GM19463 (cell line): ENCODE measurements at regions not wholly inside any gene's neighbourhood (a gene's known extent, or its start where the extent isn't known, plus 50 kb on each side); places are given as distances from the start of the nearest gene placed in this dataset.

ENCODE experiments used
- ATAC-seq: cut with Tn5 transposase; IDR thresholded peaks from one replicate; pipeline ENCODE4 v1.9.1; 2021; ENCODE audit warnings: mild to moderate bottlenecking, moderate library complexity; ENCODE audit not compliant: unreplicated experiment

DNA sequence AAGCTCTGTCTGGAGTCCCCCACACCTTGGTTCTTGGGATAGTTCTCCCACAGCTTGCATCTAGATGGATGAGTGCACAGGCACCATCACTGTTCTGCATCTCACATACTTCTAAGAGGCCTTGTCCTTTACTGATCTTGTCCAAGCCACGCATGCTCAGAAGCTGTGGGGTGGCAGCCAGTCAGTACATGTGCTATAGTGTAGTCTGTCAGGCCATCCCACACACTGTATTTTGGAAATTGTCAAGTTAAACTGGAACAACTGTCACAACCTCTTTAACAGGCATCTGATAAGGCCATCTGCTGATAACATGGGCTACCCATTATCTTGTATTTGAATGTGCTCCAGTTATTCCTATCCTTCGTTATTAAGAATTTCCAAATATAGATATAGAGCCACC, 296.5 kb upstream of the AZI2 start:
- ATAC-seq, result no peak

DNA sequence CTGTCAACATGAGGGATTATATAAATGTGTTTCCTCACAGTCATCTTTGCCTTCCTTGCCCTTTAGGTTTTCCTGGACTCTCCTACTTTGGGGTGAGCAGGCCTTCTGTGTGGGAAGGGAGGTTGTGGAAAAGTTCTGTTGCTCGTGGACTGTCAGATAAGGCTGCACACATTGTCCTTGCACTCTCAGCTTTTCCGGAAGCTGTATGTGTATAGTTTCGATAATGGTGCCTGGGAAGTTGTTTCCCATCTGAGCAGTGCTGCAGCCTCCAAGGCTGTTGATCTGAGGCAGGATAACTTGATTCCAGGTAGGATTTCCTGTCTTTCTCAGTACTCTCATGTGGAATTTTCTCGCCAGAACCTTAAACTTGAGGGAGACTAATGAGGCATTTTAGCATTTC, 297.8 kb upstream of the AZI2 start:
- no peak for ATAC-seq

DNA sequence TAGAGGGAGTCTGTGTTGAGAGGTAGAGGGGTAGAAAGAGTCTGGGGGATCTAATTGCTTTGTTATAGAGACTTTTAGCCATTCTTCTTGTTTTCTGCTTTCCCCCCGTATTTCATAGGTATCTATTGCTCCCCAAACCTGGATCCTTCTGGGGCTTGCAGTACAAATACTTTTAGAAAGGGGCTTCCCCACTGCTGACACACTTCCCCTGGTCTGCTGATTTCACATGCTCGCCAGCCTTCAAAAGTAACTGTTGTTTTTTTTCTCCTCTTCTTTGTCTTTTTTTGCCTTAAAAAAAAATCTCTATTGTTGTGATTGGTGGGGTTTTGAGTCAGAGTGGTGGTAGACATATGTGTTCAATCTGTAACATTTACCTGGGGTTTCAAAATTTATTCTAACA, 300.6 kb upstream of the AZI2 start:
- ATAC-seq, result no peak

DNA sequence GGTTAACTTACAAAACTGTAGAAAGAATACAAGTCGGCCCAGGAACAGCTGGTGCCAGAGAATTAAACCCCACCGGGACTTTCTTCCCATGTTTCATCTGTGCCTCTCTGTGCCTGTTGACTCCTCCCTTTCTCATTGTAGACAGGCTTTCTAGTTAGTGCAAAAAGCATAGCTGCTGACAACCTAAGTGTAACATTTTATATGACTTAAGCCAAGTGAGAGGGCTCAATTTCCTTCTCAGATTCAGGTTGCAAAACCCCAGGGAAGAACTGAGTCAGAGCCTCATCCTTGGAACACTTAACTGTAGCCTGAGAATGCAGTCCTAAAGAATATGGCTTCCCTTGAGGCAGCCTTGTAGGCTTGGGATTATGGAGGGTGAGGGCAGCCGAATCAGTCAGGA, 302.5 kb upstream of the AZI2 start:
- no peak for ATAC-seq

DNA sequence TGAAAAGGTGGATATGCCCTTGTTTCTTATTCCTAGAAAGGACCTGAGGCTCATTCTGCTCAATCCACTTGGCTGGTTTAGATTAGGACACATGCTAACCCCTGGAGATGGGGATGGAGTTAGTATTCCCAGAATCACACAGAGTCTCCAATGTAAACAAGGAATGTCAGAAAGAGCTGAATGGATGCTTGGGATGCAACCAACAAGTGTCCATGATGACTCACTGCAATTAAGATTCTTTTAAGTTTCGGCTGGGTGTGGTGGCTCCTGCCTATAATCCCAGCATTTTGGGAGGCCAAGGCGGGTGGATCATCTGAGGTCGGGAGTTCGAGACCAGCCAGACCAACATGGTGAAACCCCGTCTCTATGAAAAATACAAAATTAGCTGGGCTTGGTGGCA, 315.5 kb upstream of the AZI2 start:
- no peak for ATAC-seq

DNA sequence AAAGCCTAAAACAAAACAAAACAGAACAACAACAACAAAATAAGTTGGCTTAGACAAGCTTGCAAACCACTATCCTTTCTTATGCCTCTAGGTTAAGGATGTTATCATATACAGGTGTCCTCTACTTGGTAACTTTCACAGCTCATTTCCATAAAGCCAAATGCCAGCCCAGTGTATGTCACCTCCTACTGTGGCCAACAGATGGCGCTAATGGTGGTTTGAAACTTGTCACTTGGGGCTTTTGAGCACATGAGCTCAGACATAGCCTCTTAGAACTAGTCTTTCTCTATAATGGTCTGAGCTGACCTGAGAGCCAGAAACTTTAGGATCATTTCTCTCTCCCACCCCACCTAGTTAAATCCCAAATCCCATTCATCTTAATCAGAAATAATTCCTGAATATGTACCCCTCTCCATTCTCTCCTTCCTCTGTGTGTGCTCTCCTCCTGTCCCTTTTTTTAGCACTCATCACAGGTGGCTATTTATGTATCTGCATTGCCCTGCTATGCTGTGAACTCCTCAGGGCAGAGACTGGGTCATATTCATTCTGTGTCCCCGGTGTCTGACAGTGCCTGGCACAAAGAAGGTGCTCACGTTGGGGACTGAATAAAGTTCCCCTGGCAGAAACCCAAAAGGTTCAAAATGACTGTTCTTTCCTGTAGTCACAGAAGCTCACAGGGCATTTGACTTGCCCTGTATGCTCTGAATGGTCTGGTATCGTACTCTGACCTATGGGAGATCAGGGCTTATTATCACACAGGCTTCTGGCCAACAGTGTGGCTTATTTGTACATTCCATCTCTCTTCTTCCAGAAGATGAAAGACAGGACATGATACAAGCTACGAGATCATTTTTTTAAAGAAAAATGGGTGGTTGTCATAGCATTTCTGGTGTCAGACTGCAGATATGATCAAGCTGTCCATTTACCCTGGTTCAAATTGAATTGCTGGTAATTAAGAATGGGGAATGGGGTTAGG, 319.3 kb upstream of the AZI2 start:
- peak; percentile 87 for ATAC-seq

DNA sequence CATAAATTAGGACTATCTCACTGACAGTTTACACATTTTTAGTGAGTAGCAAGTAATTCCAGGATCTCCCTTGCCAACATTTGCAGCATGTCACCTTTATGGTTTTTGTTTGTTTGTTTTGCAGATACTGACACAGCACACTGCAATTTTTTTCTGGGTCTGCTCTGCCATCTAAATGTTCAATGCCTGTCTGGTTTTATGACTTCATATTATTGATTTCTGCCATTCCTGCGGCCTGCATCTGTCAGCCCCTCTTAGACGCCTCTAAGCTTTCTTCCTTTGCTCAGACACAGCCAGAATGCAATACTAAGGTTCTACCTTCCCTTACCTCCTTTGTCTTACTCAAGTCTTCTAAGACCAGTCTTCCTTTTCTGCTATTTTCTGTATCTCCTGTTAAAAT, 321.2 kb upstream of the AZI2 start:
- ATAC-seq, result no peak

DNA sequence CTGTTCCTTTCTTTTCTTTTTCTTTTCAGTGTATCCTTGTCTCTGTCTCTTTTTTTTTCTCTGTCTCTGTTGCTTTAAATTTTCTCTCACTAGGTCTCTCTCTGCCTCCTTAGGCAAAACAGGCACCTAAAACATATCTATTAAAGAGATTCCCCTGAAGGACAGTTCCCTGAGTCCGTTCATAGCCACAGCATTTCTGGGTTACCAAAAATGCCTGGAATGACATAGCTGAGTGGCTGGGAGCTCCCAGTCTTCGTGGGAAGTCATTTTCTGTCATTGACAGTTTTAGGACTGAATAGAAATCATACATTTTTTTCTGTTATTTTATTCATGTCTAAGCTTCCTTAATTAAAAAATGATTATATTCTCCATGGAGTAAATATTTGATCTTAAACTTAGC, 323.8 kb upstream of the AZI2 start:
- ATAC-seq, result no peak

DNA sequence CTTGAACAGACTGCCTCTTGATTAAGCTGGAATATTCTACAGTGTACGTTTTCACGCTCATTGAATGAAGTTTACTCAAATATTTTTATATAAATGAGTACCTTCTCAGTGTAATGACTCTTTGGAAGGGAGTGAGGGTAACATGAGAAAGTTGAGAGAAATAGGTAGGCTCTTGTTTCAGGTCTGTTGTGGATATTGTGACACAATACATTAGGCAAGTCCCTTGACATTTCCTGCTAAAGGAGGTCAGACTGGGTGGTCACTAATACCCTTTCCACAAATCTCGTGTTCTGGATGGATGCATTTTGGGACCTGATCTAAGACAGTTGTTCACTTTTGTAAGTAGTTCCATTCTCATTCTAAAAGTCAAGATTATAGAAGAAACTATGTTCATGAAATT, 324.8 kb upstream of the AZI2 start:
- no peak for ATAC-seq

DNA sequence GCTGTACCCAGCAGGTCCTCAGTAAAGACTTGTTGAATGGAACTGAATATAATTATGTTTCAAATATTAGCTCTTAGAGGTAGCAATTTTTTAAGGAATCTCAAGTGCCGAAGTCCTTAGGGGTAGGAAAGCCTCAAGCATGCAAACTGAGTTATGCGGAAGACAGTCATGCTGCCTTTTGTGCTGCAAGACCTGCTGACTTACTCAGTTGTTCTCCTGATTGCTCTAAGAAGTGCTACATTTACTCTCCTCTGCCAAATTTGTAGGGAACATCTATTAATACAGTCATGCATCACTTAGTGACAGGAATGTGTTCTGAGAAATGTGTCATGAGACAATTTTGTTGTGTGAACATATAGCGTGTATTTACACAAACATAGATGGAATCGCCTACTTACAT, 325.6 kb upstream of the AZI2 start:
- no peak for ATAC-seq

DNA sequence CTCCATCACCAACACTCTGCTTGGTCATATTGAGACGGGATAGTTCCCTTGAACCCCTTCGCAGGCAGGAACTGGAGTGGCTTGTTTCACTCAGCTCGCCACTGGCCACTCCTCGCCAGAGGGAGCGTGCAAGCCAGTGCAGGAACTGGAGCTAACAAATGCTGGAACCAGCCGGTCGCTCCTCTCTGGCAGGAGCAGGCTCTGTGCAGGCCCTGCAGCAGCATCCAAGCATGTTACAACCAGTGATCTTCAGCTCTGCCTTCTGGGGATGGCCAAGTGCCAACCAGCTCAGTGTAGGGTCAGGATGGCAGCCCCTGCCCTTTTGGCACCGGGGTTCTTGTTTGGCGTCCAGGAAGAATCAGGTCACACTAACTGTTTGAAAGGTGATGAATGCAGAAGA, 329.0 kb upstream of the AZI2 start:
- ATAC-seq, result no peak

DNA sequence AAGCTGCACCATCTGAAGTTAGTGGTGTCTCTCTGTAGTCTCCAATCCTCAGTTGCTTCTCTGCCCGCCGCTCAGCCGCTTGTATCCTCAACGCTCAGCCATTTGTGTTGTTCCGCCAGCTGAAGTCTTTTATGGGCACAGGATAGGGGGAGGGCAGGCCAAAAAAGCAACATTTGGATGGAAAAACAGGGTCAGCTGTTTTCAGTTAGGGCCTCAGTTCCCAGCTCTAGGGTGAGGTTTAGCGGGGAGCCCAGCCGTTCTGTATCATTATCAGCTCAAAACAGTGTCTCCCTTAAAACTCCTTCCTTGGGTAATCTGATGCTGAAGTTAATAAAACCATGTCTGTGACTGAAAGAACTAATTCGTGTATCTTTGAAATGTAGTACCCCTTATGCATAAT, 329.5 kb upstream of the AZI2 start:
- ATAC-seq, result no peak

DNA sequence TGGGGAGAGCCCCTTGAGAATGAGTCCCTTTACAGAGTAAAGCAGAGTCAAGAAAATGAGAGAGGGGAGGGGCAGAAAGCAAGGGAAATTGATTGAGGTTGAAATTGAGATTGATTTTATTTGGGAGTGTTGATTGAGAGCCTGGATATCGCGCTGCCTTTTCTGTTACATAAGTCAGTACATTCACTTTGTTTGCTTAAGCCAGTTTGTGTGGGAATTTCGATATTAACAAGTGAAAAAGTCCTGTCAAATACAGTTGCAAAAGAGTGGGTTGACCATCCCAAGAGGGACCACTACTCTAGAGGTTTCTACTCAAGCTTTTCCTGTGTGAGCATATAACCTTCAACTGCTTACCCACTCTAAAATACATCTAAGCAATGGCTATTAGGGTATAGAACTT, 331.4 kb upstream of the AZI2 start:
- ATAC-seq, result no peak

DNA sequence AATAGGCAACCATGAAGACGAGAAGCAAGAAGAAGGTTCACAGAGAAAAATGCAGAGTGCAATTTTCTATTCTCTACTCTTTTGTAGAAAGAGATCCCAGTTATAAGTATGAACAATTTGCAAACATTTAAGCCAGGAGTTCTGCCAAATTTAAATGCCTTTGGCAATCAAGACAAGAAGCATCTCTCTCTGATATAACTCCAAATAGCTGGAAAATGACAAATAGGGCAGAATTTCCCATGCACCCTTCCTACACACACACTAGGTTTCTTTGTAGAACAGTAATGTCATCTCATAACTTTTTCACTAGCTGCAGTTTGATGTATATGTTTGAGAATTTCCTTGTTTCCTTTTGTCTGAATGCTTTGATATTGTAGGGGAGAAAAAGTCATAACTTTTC, 333.5 kb upstream of the AZI2 start:
- ATAC-seq, result no peak

DNA sequence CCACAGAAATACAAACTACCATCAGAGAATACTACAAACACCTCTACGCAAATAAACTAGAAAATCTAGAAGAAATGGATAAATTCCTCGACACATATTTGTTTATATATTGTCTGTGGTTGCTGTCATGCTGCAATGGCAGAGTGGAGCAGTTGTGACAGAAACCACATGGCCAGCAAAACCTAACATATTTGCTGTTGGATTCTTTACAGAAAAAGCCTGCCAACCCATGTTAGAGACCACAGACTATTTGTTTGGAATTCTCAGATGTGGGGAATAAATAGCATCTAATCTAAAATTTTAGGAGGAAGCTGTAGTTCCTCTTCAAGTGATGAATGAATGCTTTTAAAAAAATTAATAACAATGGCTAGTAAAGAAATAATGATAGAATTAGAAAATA, 341.6 kb upstream of the AZI2 start:
- no peak for ATAC-seq

DNA sequence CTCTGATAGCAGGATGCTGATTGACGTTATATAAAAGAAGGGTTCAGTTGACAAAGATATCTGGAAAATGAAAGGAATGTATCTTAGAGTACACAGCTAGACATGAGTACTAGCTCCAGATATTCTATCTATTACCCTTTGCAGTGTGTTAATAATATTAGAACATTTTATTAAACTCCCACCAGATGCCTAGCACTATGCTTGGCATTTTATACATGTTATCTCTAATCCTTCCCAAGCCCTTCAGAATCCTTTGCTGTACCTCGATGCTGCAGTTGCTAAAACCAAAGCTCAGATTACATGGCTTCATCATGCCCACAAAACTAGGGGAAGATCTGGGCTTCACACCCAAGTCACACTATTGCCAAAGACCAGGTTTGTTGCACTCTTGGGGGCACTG, 350.1 kb upstream of the AZI2 start:
- no peak for ATAC-seq

DNA sequence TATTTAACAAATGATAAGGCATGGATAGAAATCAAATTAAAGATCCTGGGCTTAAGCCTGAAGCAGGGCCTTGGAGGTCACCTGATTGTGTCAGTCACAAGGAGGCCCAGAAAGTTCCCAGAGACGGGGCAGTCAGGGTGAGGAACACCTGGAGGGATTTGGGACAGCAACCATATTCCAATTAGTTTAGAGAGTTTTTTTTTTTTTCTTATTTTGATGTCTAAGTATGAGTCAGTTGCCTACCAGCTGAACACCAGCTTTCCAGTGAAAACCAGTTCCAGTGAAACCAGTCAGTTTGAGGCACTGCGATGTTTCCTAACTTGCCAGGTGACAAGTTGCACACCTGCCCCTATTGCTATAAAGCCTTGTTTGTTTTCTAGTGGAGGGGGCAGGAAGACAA, 350.7 kb upstream of the AZI2 start:
- ATAC-seq, result no peak

DNA sequence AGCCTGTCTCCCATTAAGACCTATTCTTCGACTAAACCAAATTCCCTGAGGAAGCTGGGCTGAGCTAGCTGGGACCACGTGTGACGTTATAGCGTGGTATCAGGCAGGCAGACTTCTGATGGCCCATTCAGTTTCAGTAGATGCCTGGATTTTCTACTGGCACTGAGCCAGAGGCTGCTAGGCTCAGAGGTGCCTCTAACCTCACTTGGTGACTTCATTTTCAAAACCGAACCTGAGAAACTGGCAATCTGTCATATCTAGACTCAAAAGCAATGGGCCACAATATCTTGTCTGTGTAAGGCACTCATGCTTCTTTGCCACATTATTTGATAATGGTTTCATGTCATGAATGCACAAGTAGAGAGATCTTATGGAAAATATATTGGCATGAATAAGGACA, 352.1 kb upstream of the AZI2 start:
- no peak for ATAC-seq

DNA sequence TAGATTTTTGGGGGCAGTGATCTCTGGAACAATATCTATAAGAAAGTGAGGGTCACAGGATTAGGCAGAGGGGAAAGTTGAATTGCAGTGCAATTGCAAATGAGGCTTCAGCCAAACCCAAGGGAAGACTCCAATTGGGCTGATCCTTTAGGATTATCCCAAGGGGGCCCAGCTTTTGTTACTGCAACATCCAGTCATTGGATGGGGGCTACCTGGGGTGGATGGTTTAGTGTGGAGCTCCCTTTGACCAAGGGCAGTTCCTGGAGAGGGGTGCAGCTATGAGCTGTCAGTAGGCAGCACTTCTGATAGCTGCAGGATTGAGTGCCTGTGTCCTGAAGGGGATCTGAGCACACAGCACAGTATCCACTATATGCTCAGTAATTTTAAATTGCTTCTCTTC, 355.2 kb upstream of the AZI2 start:
- no peak for ATAC-seq

DNA sequence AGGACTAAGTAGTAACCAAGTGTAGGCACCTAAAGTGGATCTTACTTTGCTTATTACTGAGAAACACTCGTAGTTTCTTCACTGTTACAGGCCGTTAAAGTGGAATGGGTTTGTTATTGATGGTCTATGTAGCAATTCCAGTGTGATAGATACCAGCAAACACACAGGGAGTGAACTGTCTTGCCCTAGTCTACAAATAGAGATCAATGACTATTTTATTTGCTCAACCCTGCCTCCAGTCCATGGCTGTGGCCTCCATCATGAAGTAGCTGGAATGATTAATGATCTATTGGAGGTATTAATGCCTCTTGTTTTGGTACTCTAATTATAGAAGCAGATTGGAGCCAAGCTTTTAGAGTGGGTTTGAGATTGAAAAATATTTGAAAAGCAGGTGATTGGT, 362.7 kb upstream of the AZI2 start:
- no peak for ATAC-seq

DNA sequence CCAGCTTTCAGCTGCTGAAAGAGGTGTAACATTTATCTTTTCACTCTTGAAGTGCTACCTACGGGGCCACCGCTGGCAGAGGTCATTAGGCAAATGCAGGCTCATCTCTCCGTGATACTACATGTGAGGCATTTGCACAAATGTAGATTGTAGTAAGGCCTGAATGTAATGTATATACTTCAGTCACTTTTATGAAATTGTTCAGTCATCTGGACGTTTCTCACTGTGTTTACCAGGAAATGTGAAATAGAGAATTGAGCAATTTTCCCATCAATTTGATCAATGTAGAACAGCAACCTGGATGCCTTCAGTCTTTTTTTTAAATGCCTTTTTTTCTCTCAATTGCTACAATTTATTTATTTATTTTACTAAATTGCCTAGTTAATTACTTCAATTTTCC, 368.3 kb upstream of the AZI2 start:
- no peak for ATAC-seq

DNA sequence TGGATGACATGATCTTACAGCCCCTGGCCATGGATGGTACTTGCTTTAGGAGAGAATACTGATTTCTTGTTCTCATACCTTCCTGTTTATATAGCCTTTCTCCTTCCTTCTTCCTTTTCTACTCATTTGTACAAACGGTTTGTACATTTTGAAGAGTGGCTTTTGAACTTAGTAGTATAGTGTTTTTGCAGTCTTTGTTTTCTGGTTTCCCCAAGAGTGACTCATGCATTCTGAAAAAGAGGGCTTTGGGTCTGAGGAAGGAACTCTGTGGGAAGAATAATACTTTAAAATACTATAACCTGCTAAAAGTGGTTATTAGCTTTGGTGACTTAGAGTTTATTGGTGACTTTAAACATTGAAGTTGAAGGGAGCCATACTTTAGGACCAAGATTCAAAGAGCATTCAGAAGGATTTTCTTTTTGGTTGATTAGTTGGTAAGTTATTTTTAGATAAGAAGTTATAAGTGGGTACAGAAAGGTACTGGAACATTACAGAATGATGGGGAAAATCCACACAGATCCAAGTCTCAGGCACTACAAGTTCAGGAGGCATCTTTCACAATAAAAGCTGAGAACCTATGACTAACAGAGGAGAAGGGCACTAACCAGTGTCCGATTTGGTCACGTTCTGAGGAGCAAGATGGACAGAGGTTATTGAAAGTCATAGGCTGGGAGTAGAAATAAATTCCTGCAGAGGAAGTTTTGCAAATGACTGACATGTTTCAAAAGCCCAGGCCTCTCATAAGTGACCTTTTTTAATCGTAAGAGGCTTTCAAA, 369.6 kb upstream of the AZI2 start:
- no peak for ATAC-seq
